T-helper 17 cell (primary cell): ENCODE measurements at regions not wholly inside any gene's neighbourhood (a gene's known extent, or its start where the extent isn't known, plus 50 kb on each side); places are given as distances from the start of the nearest gene placed in this dataset.

Source experiments
- ATAC-seq: fragments of 150-1000 bp; cut with Tn5 transposase; 2 replicates; pipeline ENCODE4 v1.10.0; 2021; ENCODE audit warnings: mild to moderate bottlenecking, moderate library complexity
- DNase-seq, 3 donors: peaks; one replicate each; pipeline versions ENCODE4 v3.0.0 to v3.0.0-alpha.2; 2020 to 2021
- H3K9me3 ChIP-seq: one replicate; pipeline ENCODE4 v1.7.0; 2013; ENCODE audit warnings: low read length, mild to moderate bottlenecking; ENCODE audit not compliant: control insufficient read depth, poor library complexity, severe bottlenecking
- H3K27ac Mint-ChIP-seq: one replicate; pipeline ENCODE4 v1.8.0; 2022; ENCODE audit warnings: mild to moderate bottlenecking, moderate library complexity, mixed read lengths
- H3K27me3 Mint-ChIP-seq: one replicate; pipeline ENCODE4 v1.8.0; 2022; ENCODE audit warnings: mixed read lengths
- H3K36me3 Mint-ChIP-seq: one replicate; pipeline ENCODE4 v1.8.0; 2022; ENCODE audit warnings: low read depth, mixed read lengths
- H3K4me1 Mint-ChIP-seq: one replicate; pipeline ENCODE4 v1.8.0; 2022; ENCODE audit warnings: mild to moderate bottlenecking, mixed read lengths
- H3K4me3 Mint-ChIP-seq: one replicate; pipeline ENCODE4 v1.8.0; 2022; ENCODE audit warnings: mild to moderate bottlenecking, moderate library complexity, mixed read lengths

- Mint-ChIP-seq H3K27me3 (no peaks in the 10 kb centered on the region), H3K4me1 (no peaks in the 10 kb centered on the region)
- no peak for ATAC-seq
These were observed 643.6 kb downstream of the PDHA2 start for GRCh38 chr4:96483308-96484030.

GRCh38 chr4:96486563-96486962 lies 646.7 kb downstream of the PDHA2 start:
- DNase-seq (no peak), ATAC-seq (no peak)
- no peaks in the 10 kb centered on the region for H3K36me3 Mint-ChIP-seq
- H3K4me3 Mint-ChIP-seq = no peak overlapping the region
- no peak overlapping the region for H3K27ac Mint-ChIP-seq
- no peaks in the 10 kb centered on the region for H3K4me1 Mint-ChIP-seq
- H3K9me3 ChIP-seq = no peaks in the 10 kb centered on the region
- H3K27me3 Mint-ChIP-seq = no peaks in the 10 kb centered on the region

More at GRCh38 chr4:96483308-96484030, 643.6 kb downstream of the PDHA2 start:
- Mint-ChIP-seq H3K36me3 (no peaks in the 10 kb centered on the region), H3K4me3 (no peak overlapping the region), H3K27ac (no peak overlapping the region)
- no peaks in the 10 kb centered on the region for H3K9me3 ChIP-seq
- DNase-seq = no peak

GRCh38 chr4:96497621-96498020 lies 657.7 kb downstream of the PDHA2 start:
- no peaks in the 10 kb centered on the region for H3K9me3 ChIP-seq
- Mint-ChIP-seq H3K4me3 (no peak overlapping the region), H3K27me3 (no peaks in the 10 kb centered on the region), H3K27ac (no peak overlapping the region), H3K4me1 (no peaks in the 10 kb centered on the region), H3K36me3 (no peaks in the 10 kb centered on the region)
- DNase-seq (no peak), ATAC-seq (no peak)

- Mint-ChIP-seq H3K27me3 (no peaks in the 10 kb centered on the region), H3K4me3 (no peak overlapping the region), H3K27ac (no peak overlapping the region), H3K4me1 (no peaks in the 10 kb centered on the region), H3K36me3 (no peaks in the 10 kb centered on the region)
- no peak for ATAC-seq
- no peak for DNase-seq
- no peaks in the 10 kb centered on the region for H3K9me3 ChIP-seq
These were observed 664.5 kb downstream of the PDHA2 start for GRCh38 chr4:96504386-96504785.

GRCh38 chr4:96509039-96509741 lies 669.3 kb downstream of the PDHA2 start:
- no peaks in the 10 kb centered on the region for H3K36me3 Mint-ChIP-seq
- DNase-seq (no peak), ATAC-seq (no peak)
- H3K4me1 Mint-ChIP-seq = no peaks in the 10 kb centered on the region
- no peak overlapping the region for H3K27ac Mint-ChIP-seq
- H3K4me3 Mint-ChIP-seq = no peak overlapping the region
- no peaks in the 10 kb centered on the region for H3K27me3 Mint-ChIP-seq
- no peaks in the 10 kb centered on the region for H3K9me3 ChIP-seq

- Mint-ChIP-seq H3K27ac (no peak overlapping the region), H3K27me3 (no peaks in the 10 kb centered on the region)
- DNase-seq = no peak
These were observed 679.4 kb downstream of the PDHA2 start for GRCh38 chr4:96519291-96519690.

GRCh38 chr4:96521046-96521536 lies 681.2 kb downstream of the PDHA2 start:
- Mint-ChIP-seq H3K4me3 (no peak overlapping the region), H3K4me1 (no peaks in the 10 kb centered on the region), H3K27ac (no peak overlapping the region), H3K36me3 (no peaks in the 10 kb centered on the region), H3K27me3 (no peaks in the 10 kb centered on the region)
- DNase-seq (no peak), ATAC-seq (no peak)
- H3K9me3 ChIP-seq = no peaks in the 10 kb centered on the region

More at GRCh38 chr4:96519291-96519690, 679.4 kb downstream of the PDHA2 start:
- H3K9me3 ChIP-seq = no peaks in the 10 kb centered on the region
- Mint-ChIP-seq H3K36me3 (no peaks in the 10 kb centered on the region), H3K4me1 (no peaks in the 10 kb centered on the region), H3K4me3 (no peak overlapping the region)
- no peak for ATAC-seq

GRCh38 chr4:96523611-96524010 lies 683.7 kb downstream of the PDHA2 start:
- Mint-ChIP-seq H3K36me3 (no peaks in the 10 kb centered on the region), H3K4me3 (no peak overlapping the region)
- ATAC-seq = no peak

GRCh38 chr4:96524311-96524875 lies 684.5 kb downstream of the PDHA2 start:
- no peaks in the 10 kb centered on the region for H3K9me3 ChIP-seq
- no peaks in the 10 kb centered on the region for H3K4me1 Mint-ChIP-seq
- DNase-seq = no peak
- H3K27ac Mint-ChIP-seq = no peak overlapping the region
- no peaks in the 10 kb centered on the region for H3K27me3 Mint-ChIP-seq
- H3K36me3 Mint-ChIP-seq = no peaks in the 10 kb centered on the region
- H3K4me3 Mint-ChIP-seq = no peak overlapping the region
- no peak for ATAC-seq

More at GRCh38 chr4:96523611-96524010, 683.7 kb downstream of the PDHA2 start:
- Mint-ChIP-seq H3K4me1 (no peaks in the 10 kb centered on the region), H3K27ac (no peak overlapping the region), H3K27me3 (no peaks in the 10 kb centered on the region)
- no peaks in the 10 kb centered on the region for H3K9me3 ChIP-seq
- no peak for DNase-seq

GRCh38 chr4:96525898-96526297 lies 686.0 kb downstream of the PDHA2 start:
- DNase-seq = no peak
- no peak for ATAC-seq

GRCh38 chr4:96526625-96527024 lies 686.7 kb downstream of the PDHA2 start:
- Mint-ChIP-seq H3K27me3 (no peaks in the 10 kb centered on the region), H3K4me3 (no peak overlapping the region), H3K4me1 (no peaks in the 10 kb centered on the region), H3K36me3 (no peaks in the 10 kb centered on the region), H3K27ac (no peak overlapping the region)
- ATAC-seq (no peak), DNase-seq (no peak)
- no peaks in the 10 kb centered on the region for H3K9me3 ChIP-seq

More at GRCh38 chr4:96525898-96526297, 686.0 kb downstream of the PDHA2 start:
- H3K9me3 ChIP-seq = no peaks in the 10 kb centered on the region
- Mint-ChIP-seq H3K4me1 (no peaks in the 10 kb centered on the region), H3K27ac (no peak overlapping the region), H3K4me3 (no peak overlapping the region), H3K36me3 (no peaks in the 10 kb centered on the region), H3K27me3 (no peaks in the 10 kb centered on the region)

- Mint-ChIP-seq H3K27ac (no peak overlapping the region), H3K4me3 (no peak overlapping the region), H3K27me3 (no peaks in the 10 kb centered on the region), H3K4me1 (no peaks in the 10 kb centered on the region), H3K36me3 (no peaks in the 10 kb centered on the region)
- no peak for DNase-seq
- no peaks in the 10 kb centered on the region for H3K9me3 ChIP-seq
- ATAC-seq = no peak
These were observed 691.9 kb downstream of the PDHA2 start for GRCh38 chr4:96531836-96532235.

- DNase-seq = no peak
- Mint-ChIP-seq H3K27ac (no peak overlapping the region), H3K27me3 (no peaks in the 10 kb centered on the region), H3K4me1 (no peaks in the 10 kb centered on the region), H3K4me3 (no peak overlapping the region), H3K36me3 (no peaks in the 10 kb centered on the region)
- no peak for ATAC-seq
- no peaks in the 10 kb centered on the region for H3K9me3 ChIP-seq
These were observed 703.5 kb downstream of the PDHA2 start for GRCh38 chr4:96543346-96543745.
